ENCODE measurements at regions not wholly inside any gene's neighbourhood (a gene's known extent, or its start where the extent isn't known, plus 50 kb on each side); places are given as distances from the start of the nearest gene placed in this dataset.

GRCh38 chr1:201624741-201625225, 85.9 kb downstream of the NAV1 start:
- Histone ChIP-seq H3K36me3 (ENCODE audit: control insufficient read depth in 2 of 4, insufficient read depth in 4 of 4, low read length in 3 of 4) (no peaks in the 10 kb centered on the region), H3K79me1 (ENCODE audit: low read depth, low read length) (no peaks in the 10 kb centered on the region), H3K27ac (ENCODE audit: low read depth, low read length) (no peak overlapping the region), H3K79me2 (ENCODE audit: control insufficient read depth in 1 of 2, insufficient read depth in 2 of 2, low read length in 2 of 2) (no peaks in the 10 kb centered on the region), H3K27me3 (replicated peaks in 1 of 4; ENCODE audit: control insufficient read depth in 3 of 4, extremely low read depth in 1 of 4, insufficient read depth in 3 of 4, low read length in 3 of 4) (no peaks in the 10 kb centered on the region), H2BK15ac (ENCODE audit: low read length) (no peak overlapping the region), H3K4me3 (ENCODE audit: extremely low read depth in 1 of 4, insufficient read depth in 2 of 4, low read depth in 3 of 4, low read length in 4 of 4) (no peak overlapping the region), H3K4me2 (ENCODE audit: insufficient read depth in 1 of 2, low read depth in 2 of 2, low read length in 2 of 2) (no peak overlapping the region), H3K4ac (replicated peaks; ENCODE audit: insufficient read length, low read depth, low read length) (no peak overlapping the region), H4K8ac (ENCODE audit: extremely low read depth, insufficient read depth, low read length) (no peak overlapping the region), H3K4me1 (replicated peaks in 1 of 4; ENCODE audit: control insufficient read depth in 3 of 4, insufficient read depth in 4 of 4, low read length in 3 of 4) (peaks cover 0 to 4% (median 1%) of the 10 kb centered on the region in 4 experiments; a peak in 2 of 7 replicates), H3K23ac (ENCODE audit: insufficient read length) (no peak overlapping the region), H3K14ac (ENCODE audit: insufficient read length) (no peak overlapping the region), H2AFZ (ENCODE audit: low read length) (no peak overlapping the region), H4K20me1 (replicated peaks in 1 of 2; ENCODE audit: control insufficient read depth in 1 of 2, insufficient read depth in 2 of 2, low read length in 2 of 2) (no peaks in the 10 kb centered on the region), H4K91ac (replicated peaks; ENCODE audit: insufficient read length, low read length) (no peak overlapping the region), H3K18ac (ENCODE audit: extremely low read depth, low read length) (no peak overlapping the region), H3K9me3 (ENCODE audit: insufficient read depth in 2 of 2, low read depth in 1 of 2, low read length in 1 of 2) (no peaks in the 10 kb centered on the region), H2BK120ac (replicated peaks; ENCODE audit: low read depth, low read length) (no peak overlapping the region), H2BK5ac (ENCODE audit: low read depth, low read length) (no peak overlapping the region), H3K23me2 (ENCODE audit: low read depth, low read length) (no peaks in the 10 kb centered on the region), H2BK20ac (ENCODE audit: low read length) (no peak overlapping the region), H4K5ac (ENCODE audit: insufficient read length, low read depth, low read length) (no peak overlapping the region), H3K56ac (replicated peaks; ENCODE audit: insufficient read length, low read depth, low read length) (no peak overlapping the region), H2AK5ac (ENCODE audit: low read depth, low read length) (no peak overlapping the region), H3K9ac (replicated peaks in 1 of 4; ENCODE audit: extremely low read depth in 1 of 4, low read depth in 3 of 4, low read length in 3 of 4) (no peak overlapping the region), H2BK12ac (ENCODE audit: low read depth, low read length) (no peak overlapping the region)
- ChIA-PET POLR2A (ENCODE audit: partially characterized antibody) (interaction anchor here (0.6 kb wide), 1 partner anchor 44 kb away, joined by 3 read pairs; no protein-coding TSS in a partner anchor), CTCF (ENCODE audit: partially characterized antibody) (interaction anchor here (0.9 to 2.6 kb wide), 5 partner anchors 8 to 113 kb away, joined by 3 to 9 read pairs (median 4); no protein-coding TSS in a partner anchor)
- FAIRE-seq: no peak
- DNase-seq (ENCODE audit: low read depth in 1 of 2, low spot score in 2 of 2): no peak
- WGBS, 2 experiments (ENCODE audit: extremely low coverage in 1 of 2, insufficient coverage in 1 of 2, insufficient read length in 1 of 2, insufficient replicate concordance in 2 of 2, low coverage in 1 of 2, low lambda C conversion rate in 2 of 2, missing lambda C conversion rate in 1 of 2): 89% methylated on average over 4 of the region's 4 CpGs; no CpG with 5 or more reads in 1 of the 2 experiments
- no peak for TF ChIP-seq CHD1 (IDR thresholded peaks at IDR 0.05; ENCODE audit: low read depth, low read length)
- TF ChIP-seq SP4 (IDR thresholded peaks at IDR 0.05; ENCODE audit: low read length): no peak
- no peak for TF ChIP-seq RXRA (IDR thresholded peaks at IDR 0.05; ENCODE audit: insufficient read depth, low read depth, low read length)
- TF ChIP-seq, protein P1, sequence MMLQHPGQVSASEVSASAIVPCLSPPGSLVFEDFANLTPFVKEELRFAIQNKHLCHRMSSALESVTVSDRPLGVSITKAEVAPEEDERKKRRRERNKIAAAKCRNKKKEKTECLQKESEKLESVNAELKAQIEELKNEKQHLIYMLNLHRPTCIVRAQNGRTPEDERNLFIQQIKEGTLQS (IDR thresholded peaks at IDR 0.05; ENCODE audit: insufficient read depth, low read depth, low read length): no peak
- TF ChIP-seq CREB1 (IDR thresholded peaks at IDR 0.05): no peak
- no peak for TF ChIP-seq SRF (IDR thresholded peaks at IDR 0.05; ENCODE audit: low read depth, low read length)
- TF ChIP-seq KDM1A (IDR thresholded peaks at IDR 0.05; ENCODE audit: borderline replicate concordance, low read length): no peak
- no peak for TF ChIP-seq GTF2F1 (IDR thresholded peaks at IDR 0.05; ENCODE audit: borderline replicate concordance, low read depth, low read length)
- no peak for TF ChIP-seq TEAD4 (IDR thresholded peaks at IDR 0.05; ENCODE audit: low read depth, low read length)
- TF ChIP-seq KDM4A (IDR thresholded peaks at IDR 0.05; ENCODE audit: low read depth, low read length, severe bottlenecking): no peak
- no peak for TF ChIP-seq CBX5 (IDR thresholded peaks at IDR 0.05; ENCODE audit: low read depth, low read length)
- no peak for TF ChIP-seq TCF12 (IDR thresholded peaks at IDR 0.05; ENCODE audit: low read depth, low read length)
- no peak for TF ChIP-seq BRCA1 (IDR thresholded peaks at IDR 0.05; ENCODE audit: low read depth, low read length)
- TF ChIP-seq HDAC2 (IDR thresholded peaks at IDR 0.05; ENCODE audit: borderline replicate concordance in 1 of 2, low read depth in 2 of 2, low read length in 2 of 2): no peak
- no peak for TF ChIP-seq EZH2 (IDR thresholded peaks at IDR 0.05; ENCODE audit: low read depth, low read length, severe bottlenecking)

Measured in H1 (cell line).